ENCODE measurements at regions not wholly inside any gene's neighbourhood (a gene's known extent, or its start where the extent isn't known, plus 50 kb on each side); places are given as distances from the start of the nearest gene placed in this dataset.

DNA sequence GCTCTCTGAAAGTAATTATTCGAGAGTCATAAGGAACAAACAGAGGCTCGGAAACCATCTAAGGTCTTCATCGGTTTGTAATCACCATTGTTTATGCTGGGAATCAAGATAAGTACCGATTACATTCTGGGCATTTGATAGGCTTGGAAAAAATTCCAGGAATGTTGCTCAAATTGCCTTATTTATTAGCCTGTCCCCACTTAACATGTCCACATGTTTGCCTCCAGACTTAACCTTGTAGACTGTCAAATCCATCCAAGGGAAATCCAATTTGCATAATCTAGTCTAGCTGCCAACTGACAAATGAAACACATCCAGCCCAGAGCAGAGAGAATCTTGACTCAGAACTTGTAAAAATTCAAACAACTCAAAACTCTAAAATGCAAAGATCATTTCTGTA lies 51.3 kb upstream of the TMC5 start:
- intact Hi-C loops (cut with micrococcal nuclease; ENCODE audit: unreplicated experiment) = no loop called here
- BruUV-seq (replicated peaks) = no TSS peak
- H3K27ac Mint-ChIP-seq (ENCODE audit: unreplicated experiment) = no peak overlapping the region
- Histone ChIP-seq H3K4me1 (peaks cover 13% of the 10 kb centered on the region; the same call in 1 of the 2 replicates), H3K9me3 (no peaks in the 10 kb centered on the region), H3K4me3 (ENCODE audit: low read depth, low read length) (no peak overlapping the region), H3K36me3 (ENCODE audit: control insufficient read depth, insufficient read depth, low read length) (no peaks in the 10 kb centered on the region), H3K27me3 (replicated peaks; ENCODE audit: control insufficient read depth, insufficient read depth, low read length) (no peaks in the 10 kb centered on the region)
- no peaks in the 10 kb centered on the region for H3K36me3 Mint-ChIP-seq (ENCODE audit: insufficient read depth, unreplicated experiment)
- CTCF ChIA-PET = no interaction called here
- TF ChIP-seq, protein P1, sequence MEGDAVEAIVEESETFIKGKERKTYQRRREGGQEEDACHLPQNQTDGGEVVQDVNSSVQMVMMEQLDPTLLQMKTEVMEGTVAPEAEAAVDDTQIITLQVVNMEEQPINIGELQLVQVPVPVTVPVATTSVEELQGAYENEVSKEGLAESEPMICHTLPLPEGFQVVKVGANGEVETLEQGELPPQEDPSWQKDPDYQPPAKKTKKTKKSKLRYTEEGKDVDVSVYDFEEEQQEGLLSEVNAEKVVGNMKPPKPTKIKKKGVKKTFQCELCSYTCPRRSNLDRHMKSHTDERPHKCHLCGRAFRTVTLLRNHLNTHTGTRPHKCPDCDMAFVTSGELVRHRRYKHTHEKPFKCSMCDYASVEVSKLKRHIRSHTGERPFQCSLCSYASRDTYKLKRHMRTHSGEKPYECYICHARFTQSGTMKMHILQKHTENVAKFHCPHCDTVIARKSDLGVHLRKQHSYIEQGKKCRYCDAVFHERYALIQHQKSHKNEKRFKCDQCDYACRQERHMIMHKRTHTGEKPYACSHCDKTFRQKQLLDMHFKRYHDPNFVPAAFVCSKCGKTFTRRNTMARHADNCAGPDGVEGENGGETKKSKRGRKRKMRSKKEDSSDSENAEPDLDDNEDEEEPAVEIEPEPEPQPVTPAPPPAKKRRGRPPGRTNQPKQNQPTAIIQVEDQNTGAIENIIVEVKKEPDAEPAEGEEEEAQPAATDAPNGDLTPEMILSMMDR (IDR thresholded peaks at IDR 0.05; ENCODE audit: insufficient read depth in 1 of 2, low read depth in 1 of 2, low read length in 1 of 2, severe bottlenecking in 1 of 2, unreplicated experiment in 1 of 2) = no peak
- H3K4me3 Mint-ChIP-seq (ENCODE audit: unreplicated experiment) = no peak overlapping the region
- no peaks in the 10 kb centered on the region for H3K4me1 Mint-ChIP-seq (ENCODE audit: low read depth, unreplicated experiment)
- no peaks in the 10 kb centered on the region for H3K9me3 Mint-ChIP-seq (ENCODE audit: unreplicated experiment)
- DNase-seq = peak in 1 of 2 experiments; percentile 20
- POLR2A ChIA-PET = no interaction called here
- H3K27me3 Mint-ChIP-seq (ENCODE audit: insufficient read depth, unreplicated experiment) = no peaks in the 10 kb centered on the region

DNA sequence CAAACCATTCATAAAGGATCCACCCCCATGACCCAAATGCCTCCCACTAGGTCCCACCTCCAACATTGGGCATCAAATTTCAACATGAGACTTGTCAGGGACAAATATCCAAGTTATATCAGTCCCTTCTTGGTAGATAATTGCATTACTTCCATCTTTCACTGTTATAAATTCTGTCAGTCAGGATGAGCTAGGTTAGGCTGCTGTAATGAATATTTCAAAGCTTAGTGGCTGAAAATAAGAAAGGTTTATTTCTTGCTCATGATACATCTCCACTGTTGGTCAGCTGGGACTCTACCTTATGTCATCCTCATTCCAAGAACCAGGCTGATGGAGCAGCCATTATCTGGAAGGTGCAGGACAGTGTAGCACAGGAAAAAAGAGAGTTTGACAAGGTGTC lies 50.3 kb upstream of the TMC5 start:
- H3K4me3 Mint-ChIP-seq (ENCODE audit: unreplicated experiment) = no peak overlapping the region
- no peaks in the 10 kb centered on the region for H3K27me3 ChIP-seq (replicated peaks; ENCODE audit: control insufficient read depth, insufficient read depth, low read length)
- BruUV-seq (replicated peaks) = no TSS peak
- CTCF ChIA-PET = no interaction called here
- H3K36me3 ChIP-seq (ENCODE audit: control insufficient read depth, insufficient read depth, low read length) = no peaks in the 10 kb centered on the region
- peaks cover 13% of the 10 kb centered on the region; the same call in 1 of the 2 replicates for H3K4me1 ChIP-seq
- TF ChIP-seq, protein P1 (IDR thresholded peaks at IDR 0.05; ENCODE audit: insufficient read depth in 1 of 2, low read depth in 1 of 2, low read length in 1 of 2, severe bottlenecking in 1 of 2, unreplicated experiment in 1 of 2) = no peak
- DNase-seq = no peak
- no peak overlapping the region for H3K27ac Mint-ChIP-seq (ENCODE audit: unreplicated experiment)
- no peaks in the 10 kb centered on the region for H3K4me1 Mint-ChIP-seq (ENCODE audit: low read depth, unreplicated experiment)
- H3K4me3 ChIP-seq (ENCODE audit: low read depth, low read length) = no peak overlapping the region
- POLR2A ChIA-PET = no interaction called here
- H3K9me3 ChIP-seq = no peaks in the 10 kb centered on the region
- no peaks in the 10 kb centered on the region for H3K27me3 Mint-ChIP-seq (ENCODE audit: insufficient read depth, unreplicated experiment)
- intact Hi-C loops (cut with micrococcal nuclease; ENCODE audit: unreplicated experiment) = no loop called here
- H3K9me3 Mint-ChIP-seq (ENCODE audit: unreplicated experiment) = no peaks in the 10 kb centered on the region
- H3K36me3 Mint-ChIP-seq (ENCODE audit: insufficient read depth, unreplicated experiment) = no peaks in the 10 kb centered on the region
